Mucosa of stomach (tissue), 1 donor: ENCODE measurements at regions not wholly inside any gene's neighbourhood (a gene's known extent, or its start where the extent isn't known, plus 50 kb on each side); places are given as distances from the start of the nearest gene placed in this dataset.

Source experiments
- H3K27me3 ChIP-seq: one replicate; pipeline ENCODE4 v1.7.0; 2013; ENCODE audit warnings: mild to moderate bottlenecking, low read length; ENCODE audit not compliant: control insufficient read depth, insufficient read depth
- H3K36me3 ChIP-seq: one replicate; pipeline ENCODE4 v1.7.0; 2013; ENCODE audit warnings: low read length; ENCODE audit not compliant: control insufficient read depth, insufficient read depth
- H3K4me1 ChIP-seq: one replicate; pipeline ENCODE4 v1.7.0; 2013; ENCODE audit warnings: mild to moderate bottlenecking, low read length; ENCODE audit not compliant: control insufficient read depth, insufficient read depth
- H3K4me3 ChIP-seq: one replicate; pipeline ENCODE4 v1.7.0; 2013; ENCODE audit warnings: low read length
- H3K9ac ChIP-seq: one replicate; pipeline ENCODE4 v1.7.0; 2013; ENCODE audit warnings: mild to moderate bottlenecking, low read length, moderate library complexity
- H3K9me3 ChIP-seq: one replicate; pipeline ENCODE4 v1.7.0; 2013; ENCODE audit warnings: mild to moderate bottlenecking, low read length, moderate library complexity; ENCODE audit not compliant: control insufficient read depth
- donor health status: Pancreatic carcinoma.

GRCh38 chr11:33509632-33510031 lies 191.0 kb downstream of the C11orf91 start:
- H3K4me1 ChIP-seq, result no peaks in the 10 kb centered on the region
- H3K36me3 ChIP-seq, result no peaks in the 10 kb centered on the region
- no peaks in the 10 kb centered on the region for H3K27me3 ChIP-seq
- no peak overlapping the region for H3K4me3 ChIP-seq
- H3K9me3 ChIP-seq, result no peaks in the 10 kb centered on the region
- no peak overlapping the region for H3K9ac ChIP-seq

- no peaks in the 10 kb centered on the region for H3K27me3 ChIP-seq
- H3K9ac ChIP-seq, result no peak overlapping the region
- H3K36me3 ChIP-seq, result no peaks in the 10 kb centered on the region
Measured at GRCh38 chr11:33507967-33508366, 192.7 kb downstream of the C11orf91 start.

GRCh38 chr11:33507356-33507755 lies 193.3 kb downstream of the C11orf91 start:
- no peaks in the 10 kb centered on the region for H3K36me3 ChIP-seq
- no peaks in the 10 kb centered on the region for H3K9me3 ChIP-seq
- no peak overlapping the region for H3K9ac ChIP-seq
- no peaks in the 10 kb centered on the region for H3K4me1 ChIP-seq
- no peaks in the 10 kb centered on the region for H3K27me3 ChIP-seq
- no peak overlapping the region for H3K4me3 ChIP-seq

More at GRCh38 chr11:33507967-33508366, 192.7 kb downstream of the C11orf91 start:
- no peaks in the 10 kb centered on the region for H3K4me1 ChIP-seq
- no peaks in the 10 kb centered on the region for H3K9me3 ChIP-seq
- H3K4me3 ChIP-seq, result no peak overlapping the region

GRCh38 chr11:33505093-33505492 lies 195.5 kb downstream of the C11orf91 start:
- no peak overlapping the region for H3K4me3 ChIP-seq
- H3K9me3 ChIP-seq, result no peaks in the 10 kb centered on the region
- no peaks in the 10 kb centered on the region for H3K36me3 ChIP-seq
- H3K9ac ChIP-seq, result no peak overlapping the region
- no peaks in the 10 kb centered on the region for H3K4me1 ChIP-seq
- no peaks in the 10 kb centered on the region for H3K27me3 ChIP-seq

GRCh38 chr11:33500861-33501479 lies 199.7 kb downstream of the C11orf91 start:
- no peaks in the 10 kb centered on the region for H3K36me3 ChIP-seq
- no peaks in the 10 kb centered on the region for H3K27me3 ChIP-seq
- no peak overlapping the region for H3K9ac ChIP-seq
- H3K9me3 ChIP-seq, result no peaks in the 10 kb centered on the region
- no peaks in the 10 kb centered on the region for H3K4me1 ChIP-seq
- H3K4me3 ChIP-seq, result no peak overlapping the region

GRCh38 chr11:33500332-33500731 lies 200.3 kb downstream of the C11orf91 start:
- no peaks in the 10 kb centered on the region for H3K27me3 ChIP-seq
- H3K4me1 ChIP-seq, result no peaks in the 10 kb centered on the region
- H3K36me3 ChIP-seq, result no peaks in the 10 kb centered on the region
- no peaks in the 10 kb centered on the region for H3K9me3 ChIP-seq
- no peak overlapping the region for H3K9ac ChIP-seq
- H3K4me3 ChIP-seq, result no peak overlapping the region

GRCh38 chr11:33492596-33492995 lies 208.0 kb downstream of the C11orf91 start:
- Histone ChIP-seq H3K9me3 (no peaks in the 10 kb centered on the region), H3K4me1 (no peaks in the 10 kb centered on the region), H3K36me3 (no peaks in the 10 kb centered on the region), H3K27me3 (no peaks in the 10 kb centered on the region), H3K9ac (no peak overlapping the region), H3K4me3 (no peak overlapping the region)

- Histone ChIP-seq H3K9me3 (no peaks in the 10 kb centered on the region), H3K36me3 (no peaks in the 10 kb centered on the region), H3K4me1 (no peaks in the 10 kb centered on the region), H3K9ac (no peak overlapping the region), H3K4me3 (no peak overlapping the region), H3K27me3 (no peaks in the 10 kb centered on the region)
Measured at GRCh38 chr11:33490842-33491370, 209.7 kb downstream of the C11orf91 start.

- no peaks in the 10 kb centered on the region for H3K9me3 ChIP-seq
- no peak overlapping the region for H3K9ac ChIP-seq
- no peaks in the 10 kb centered on the region for H3K4me1 ChIP-seq
- no peaks in the 10 kb centered on the region for H3K27me3 ChIP-seq
- no peaks in the 10 kb centered on the region for H3K36me3 ChIP-seq
- H3K4me3 ChIP-seq, result no peak overlapping the region
Measured at GRCh38 chr11:33488971-33489370, 211.7 kb downstream of the C11orf91 start.

- H3K36me3 ChIP-seq, result no peaks in the 10 kb centered on the region
- no peaks in the 10 kb centered on the region for H3K9me3 ChIP-seq
- H3K4me3 ChIP-seq, result no peak overlapping the region
- peaks cover 4% of the 10 kb centered on the region for H3K27me3 ChIP-seq
- peaks cover 7% of the 10 kb centered on the region for H3K4me1 ChIP-seq
- H3K9ac ChIP-seq, result no peak overlapping the region
Measured at GRCh38 chr11:33480626-33481025, 220.0 kb downstream of the C11orf91 start.

GRCh38 chr11:33479231-33479630 lies 221.4 kb downstream of the C11orf91 start:
- Histone ChIP-seq H3K9ac (no peak overlapping the region), H3K36me3 (no peaks in the 10 kb centered on the region), H3K4me1 (peaks cover 8% of the 10 kb centered on the region), H3K27me3 (peaks cover 4% of the 10 kb centered on the region), H3K4me3 (no peak overlapping the region), H3K9me3 (no peaks in the 10 kb centered on the region)

- Histone ChIP-seq H3K9ac (no peak overlapping the region), H3K4me1 (peaks cover 8% of the 10 kb centered on the region), H3K36me3 (no peaks in the 10 kb centered on the region), H3K4me3 (no peak overlapping the region), H3K9me3 (no peaks in the 10 kb centered on the region), H3K27me3 (peaks cover 4% of the 10 kb centered on the region)
Measured at GRCh38 chr11:33478111-33478573, 221.0 kb downstream of the HIPK3 start.
